Hematopoietic multipotent progenitor cell treated with erythropoietin and hydrocortisone succinate and interleukin-3 and kit ligand, for 4 days (in vitro differentiated cells): ENCODE measurements at regions not wholly inside any gene's neighbourhood (a gene's known extent, or its start where the extent isn't known, plus 50 kb on each side); places are given as distances from the start of the nearest gene placed in this dataset.

ENCODE experiments used
- DNase-seq: peaks from one replicate; pipeline ENCODE4 v3.0.0-alpha.2; 2015

DNA sequence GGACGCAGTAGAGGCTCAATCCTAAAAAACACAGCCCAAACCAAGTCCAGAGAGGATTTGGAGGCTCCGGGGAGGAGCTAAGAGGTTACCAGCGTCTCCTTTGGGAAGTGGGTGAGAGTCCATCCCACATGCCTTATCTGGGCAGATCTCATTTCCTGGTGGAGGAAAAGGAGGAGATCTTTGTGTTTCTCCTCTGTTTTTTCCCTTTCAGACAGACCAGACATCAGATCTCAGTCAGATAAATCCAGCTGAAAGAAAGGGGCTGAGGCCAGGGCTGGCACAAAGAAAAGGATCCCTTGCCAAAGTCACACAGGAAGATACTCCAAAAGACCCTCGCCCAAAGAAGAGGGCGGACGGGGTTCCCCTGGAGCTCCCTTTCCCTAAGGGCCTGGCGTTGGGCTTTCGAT is 58.3 kb upstream of the COMTD1 start:
- DNase-seq, result no peak

DNA sequence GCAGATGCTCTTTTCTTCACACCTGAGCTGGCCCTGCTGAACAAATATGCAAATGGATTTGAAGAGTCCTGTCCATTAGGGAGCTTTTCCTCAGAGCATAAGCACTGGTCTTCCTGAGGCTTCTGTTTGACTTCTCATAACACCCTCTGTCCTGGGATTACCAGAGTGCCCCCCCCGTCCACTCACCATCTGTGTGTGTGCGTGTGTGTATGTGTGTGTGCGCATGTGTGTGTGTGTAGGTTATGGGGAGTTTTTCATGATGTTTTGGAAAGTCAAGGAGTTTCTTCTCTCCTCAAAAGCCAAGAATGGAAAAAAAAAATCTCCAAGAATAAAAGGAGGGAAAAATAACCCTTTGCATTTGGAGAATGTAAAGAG is 57.7 kb upstream of the COMTD1 start:
- no peak for DNase-seq

DNA sequence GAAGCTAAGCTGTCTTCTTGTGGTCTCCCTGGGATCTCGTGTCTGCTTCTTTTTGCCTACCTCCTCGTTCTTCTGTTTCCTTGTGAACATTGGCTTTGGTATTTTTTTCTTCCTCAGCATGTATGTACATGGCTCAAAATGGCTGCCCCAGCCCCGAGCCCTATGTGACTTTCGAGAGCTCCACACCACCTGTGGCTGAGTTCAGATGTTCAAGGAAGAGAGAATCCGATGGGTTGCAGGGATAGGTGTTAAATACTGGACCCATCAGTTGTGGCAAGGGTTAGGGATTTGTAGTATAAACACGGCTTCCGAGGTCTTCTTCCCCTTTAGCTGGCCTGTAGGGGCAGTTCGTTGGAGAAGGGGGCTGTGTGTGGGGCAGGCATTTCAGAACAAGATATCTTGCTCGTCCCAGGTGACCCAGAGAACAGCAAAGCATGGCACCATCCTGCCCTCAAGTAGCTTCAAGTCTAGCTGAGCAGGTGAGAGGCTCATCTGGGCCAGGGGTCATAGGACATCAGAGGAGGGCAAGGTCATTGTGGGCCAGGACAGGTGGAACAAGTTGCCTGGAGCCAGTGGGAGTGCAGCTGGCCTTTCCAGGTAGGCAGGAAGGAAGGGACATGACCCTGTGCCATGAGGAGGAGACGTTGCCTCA is 57.2 kb upstream of the COMTD1 start:
- no peak for DNase-seq

DNA sequence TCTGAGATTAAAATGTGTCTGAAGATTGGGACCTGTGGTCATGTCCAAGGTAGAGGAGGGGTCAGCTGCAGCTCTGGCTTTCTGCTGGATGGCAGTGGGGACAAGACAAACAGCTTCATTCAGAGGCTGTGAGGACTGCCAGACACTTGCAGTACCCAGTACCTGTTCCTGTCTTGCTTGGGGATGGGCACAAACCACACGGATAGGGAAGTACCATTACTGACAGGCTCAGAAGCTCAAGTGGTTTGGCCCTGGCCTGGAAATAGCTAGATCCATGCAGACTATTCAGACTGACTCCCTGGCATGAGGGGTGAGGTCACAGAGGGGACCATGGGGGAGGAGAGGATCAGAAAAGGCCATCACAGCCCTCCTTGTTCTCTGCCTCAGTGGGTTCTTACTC is 56.0 kb upstream of the COMTD1 start:
- peak; percentile 38 for DNase-seq

DNA sequence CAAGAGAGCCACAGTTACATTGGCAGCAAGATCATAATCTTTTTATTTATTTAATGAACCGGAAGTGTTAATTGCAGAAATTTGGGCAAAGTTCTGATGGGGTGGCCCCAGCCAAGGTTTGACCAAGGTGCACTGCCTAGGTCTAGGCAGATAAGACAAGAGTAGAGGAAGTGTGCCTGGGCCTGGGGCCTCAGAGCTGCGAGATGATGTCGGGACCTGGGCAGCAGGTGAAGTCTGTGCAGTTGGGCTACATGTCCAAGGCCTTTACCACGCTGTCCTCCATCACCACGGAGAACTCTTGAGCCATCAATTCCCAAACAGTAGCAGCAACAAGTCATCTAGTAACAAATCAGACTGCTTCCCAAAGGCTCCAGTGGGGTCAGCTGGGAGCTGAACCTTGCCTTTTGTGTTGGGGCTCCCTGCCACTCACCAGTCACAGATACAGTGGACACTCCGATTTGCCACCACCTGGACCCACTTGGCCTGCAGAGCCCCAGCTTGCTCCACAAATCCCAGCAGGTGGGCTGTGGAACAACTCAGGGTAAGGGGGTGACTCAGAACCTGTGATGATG is 52.5 kb upstream of the COMTD1 start:
- DNase-seq, result no peak

DNA sequence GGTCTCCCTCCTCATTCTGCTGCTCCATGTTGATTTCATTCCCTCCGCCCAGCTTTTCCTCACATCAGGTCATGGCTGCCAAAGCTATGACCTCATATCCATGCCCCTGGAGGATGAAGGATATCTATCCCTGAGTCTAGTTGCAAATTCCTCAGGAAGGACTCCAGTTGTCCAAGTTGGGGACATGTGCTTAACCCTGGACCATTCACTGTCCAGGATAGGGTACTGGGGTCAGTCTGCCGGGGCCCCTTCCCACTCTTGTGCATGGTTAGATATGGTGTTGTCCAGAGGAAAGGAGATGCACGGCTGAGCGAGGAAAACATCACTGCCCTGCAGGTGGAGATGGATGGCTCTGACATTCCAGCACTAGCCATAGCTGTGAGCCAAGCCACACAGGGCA is 51.9 kb upstream of the COMTD1 start:
- no peak for DNase-seq

DNA sequence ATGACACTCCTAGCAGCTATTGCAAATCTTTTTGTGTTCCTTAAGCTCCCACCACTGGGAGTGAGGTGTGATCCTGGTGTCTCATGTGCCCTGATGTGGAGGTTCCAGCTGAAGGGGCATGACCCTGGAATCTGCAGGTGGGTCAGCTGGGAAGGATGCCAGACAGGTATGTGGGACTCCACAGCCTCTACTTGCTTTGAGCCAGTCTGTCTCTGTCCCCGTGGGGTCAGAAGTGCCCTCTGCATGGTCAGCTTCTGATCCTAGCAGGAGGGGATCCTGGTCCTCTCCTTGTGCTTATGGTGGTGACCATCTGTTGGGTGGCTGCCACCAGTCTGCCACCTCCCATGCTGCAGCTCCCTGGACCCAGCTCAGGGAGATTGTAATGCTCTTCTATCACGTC is 51.1 kb upstream of the COMTD1 start:
- DNase-seq, result no peak
